Uterus (tissue), 2 donors: ENCODE measurements at regions not wholly inside any gene's neighbourhood (a gene's known extent, or its start where the extent isn't known, plus 50 kb on each side); places are given as distances from the start of the nearest gene placed in this dataset.
"Not testable (repeated sequence)": the region's sequence is repeated elsewhere in the genome, so short reads cannot be mapped to it uniquely, and the experiment has no call there.

Experiments
- POLR2A ChIP-seq, 2 donors: fragments of 450-650 bp; IDR thresholded peaks; one replicate each; pipeline ENCODE4 v1.6.1; 2016; ENCODE audit warnings: antibody characterized with exemption in 2 of 2, mild to moderate bottlenecking in 1 of 2, moderate library complexity in 1 of 2
- TF ChIP-seq, protein P1 (sequence below), 4 experiments: fragments of 200-600 bp in 2 of 4; fragments of 450-650 bp in 2 of 4; sonication (generic) in 2 of 4; IDR thresholded peaks; one replicate each; pipeline ENCODE4 v1.5.1; 2016 to 2019; ENCODE audit warnings: antibody characterized with exemption in 4 of 4, mild to moderate bottlenecking in 2 of 4, moderate library complexity in 1 of 4

DNA sequence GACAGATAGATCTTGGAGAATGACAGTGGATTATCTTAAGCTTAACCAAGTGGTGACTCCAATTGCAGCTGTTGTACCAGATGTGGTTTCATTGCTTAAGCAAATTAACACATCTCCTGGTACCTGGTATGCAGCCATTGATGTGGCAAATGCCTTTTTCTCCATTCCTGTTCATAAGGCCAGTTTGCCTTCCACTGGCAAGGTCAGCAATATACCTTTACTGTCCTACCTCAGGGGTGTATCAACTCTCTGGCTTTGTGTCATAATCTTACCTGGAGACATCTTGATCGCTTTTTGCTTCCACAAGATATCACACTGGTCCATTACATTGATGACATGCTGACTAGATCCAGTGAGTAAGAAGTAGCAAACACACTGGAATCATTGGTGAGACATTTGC lies 86.3 kb upstream of the RANBP6 start:
- TF ChIP-seq, protein P1, sequence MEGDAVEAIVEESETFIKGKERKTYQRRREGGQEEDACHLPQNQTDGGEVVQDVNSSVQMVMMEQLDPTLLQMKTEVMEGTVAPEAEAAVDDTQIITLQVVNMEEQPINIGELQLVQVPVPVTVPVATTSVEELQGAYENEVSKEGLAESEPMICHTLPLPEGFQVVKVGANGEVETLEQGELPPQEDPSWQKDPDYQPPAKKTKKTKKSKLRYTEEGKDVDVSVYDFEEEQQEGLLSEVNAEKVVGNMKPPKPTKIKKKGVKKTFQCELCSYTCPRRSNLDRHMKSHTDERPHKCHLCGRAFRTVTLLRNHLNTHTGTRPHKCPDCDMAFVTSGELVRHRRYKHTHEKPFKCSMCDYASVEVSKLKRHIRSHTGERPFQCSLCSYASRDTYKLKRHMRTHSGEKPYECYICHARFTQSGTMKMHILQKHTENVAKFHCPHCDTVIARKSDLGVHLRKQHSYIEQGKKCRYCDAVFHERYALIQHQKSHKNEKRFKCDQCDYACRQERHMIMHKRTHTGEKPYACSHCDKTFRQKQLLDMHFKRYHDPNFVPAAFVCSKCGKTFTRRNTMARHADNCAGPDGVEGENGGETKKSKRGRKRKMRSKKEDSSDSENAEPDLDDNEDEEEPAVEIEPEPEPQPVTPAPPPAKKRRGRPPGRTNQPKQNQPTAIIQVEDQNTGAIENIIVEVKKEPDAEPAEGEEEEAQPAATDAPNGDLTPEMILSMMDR (IDR thresholded peaks at IDR 0.05): not testable (repeated sequence)
- TF ChIP-seq POLR2A (IDR thresholded peaks at IDR 0.05): not testable (repeated sequence)
